ENCODE measurements at regions not wholly inside any gene's neighbourhood (a gene's known extent, or its start where the extent isn't known, plus 50 kb on each side); places are given as distances from the start of the nearest gene placed in this dataset.

GRCh38 chr11:32188785-32189184 lies 97.9 kb downstream of the RCN1 start:
- no peak for TF ChIP-seq TAF1 (IDR thresholded peaks at IDR 0.05; ENCODE audit: borderline replicate concordance, low read depth, low read length)
- TF ChIP-seq POLR2A (IDR thresholded peaks at IDR 0.05; ENCODE audit: low read depth, low read length): no peak
